Right cardiac atrium (tissue), 5 donors: ENCODE measurements at regions not wholly inside any gene's neighbourhood (a gene's known extent, or its start where the extent isn't known, plus 50 kb on each side); places are given as distances from the start of the nearest gene placed in this dataset.
A peak's percentile ranks its signal among the peaks of the same experiment; 100 is the strongest.

Experiments
- ATAC-seq, 2 donors: fragments of 200-7000 bp; cut with Tn5 transposase; one replicate each; pipeline versions ENCODE4 v1.8.0 to v1.9.1; 2020; ENCODE audit warnings: moderate library complexity in 2 of 2, mild to moderate bottlenecking in 1 of 2
- DNase-seq, 3 donors: peaks; one replicate each; pipeline ENCODE4 v3.0.0-alpha.2; 2020
- H3K27ac ChIP-seq: one replicate; pipeline ENCODE4 v1.5.1; 2013; ENCODE audit warnings: mild to moderate bottlenecking, low read length, control low read depth, moderate library complexity
- H3K27me3 ChIP-seq: one replicate; pipeline ENCODE4 v1.6.1; 2013; ENCODE audit not compliant: control insufficient read depth, insufficient read depth
- H3K4me1 ChIP-seq: one replicate; pipeline ENCODE4 v1.6.1; 2013; ENCODE audit warnings: low read length; ENCODE audit not compliant: control insufficient read depth, insufficient read depth
- H3K4me3 ChIP-seq: one replicate; pipeline ENCODE4 v1.5.1; 2013; ENCODE audit warnings: low read length, control low read depth
- H3K9me3 ChIP-seq: one replicate; pipeline ENCODE4 v1.6.1; 2013; ENCODE audit warnings: low read length; ENCODE audit not compliant: control insufficient read depth
- WGBS: extraction: QIAGEN DNeasy Blood & Tissue Kit; methylation state at CpG from one replicate; pipeline ENCODE4 v1.1.7; 2013; 5-methylcytosine and 5-hydroxymethylcytosine counted together
- intact Hi-C, 4 donors: fragments of 100-400 bp; cut with DNase I; formaldehyde crosslinking; loops; one replicate each; pipeline versions ENCODE4 v1.11.0 to v1.14.0; 2022 to 2023
- donor health status: healthy with polysubstance abuse.
- donor health status: DM: no; HTN: yes; CAD: no.
- donor health status: DM: no; HTN: no; CAD: no.
- donor health status: DM: no; HTN: yes; CAD: no; lungs with severe emphysema.
- donor health status: DM: yes; HTN: yes; CAD: no.

GRCh38 chr10:28060031-28060607 is 61.2 kb upstream of the ODAD2 start:
- intact Hi-C loops: no loop called here
- no peak overlapping the region for H3K27ac ChIP-seq
- H3K4me3 ChIP-seq: no peak overlapping the region
- DNase-seq: no peak
- H3K9me3 ChIP-seq: no peaks in the 10 kb centered on the region
- no peak for ATAC-seq
- peaks cover 1% of the 10 kb centered on the region for H3K4me1 ChIP-seq
- H3K27me3 ChIP-seq: no peaks in the 10 kb centered on the region
- WGBS: 78% methylated on average over 5 of the region's 5 CpGs

GRCh38 chr10:28058746-28059145 is 59.9 kb upstream of the ODAD2 start:
- no peaks in the 10 kb centered on the region for H3K27me3 ChIP-seq
- H3K4me1 ChIP-seq: peaks cover 1% of the 10 kb centered on the region
- ATAC-seq: no peak
- DNase-seq: no peak
- intact Hi-C loops: no loop called here
- H3K9me3 ChIP-seq: no peaks in the 10 kb centered on the region
- 94% methylated on average over 7 of the region's 7 CpGs for WGBS
- no peak overlapping the region for H3K4me3 ChIP-seq
- H3K27ac ChIP-seq: no peak overlapping the region

GRCh38 chr10:28054228-28054860 is 55.5 kb upstream of the ODAD2 start:
- no peaks in the 10 kb centered on the region for H3K27me3 ChIP-seq
- no peak overlapping the region for H3K27ac ChIP-seq
- no peak overlapping the region for H3K4me3 ChIP-seq
- DNase-seq (peak in 1 of 3 donors; percentile 37), ATAC-seq (no peak)
- no peaks in the 10 kb centered on the region for H3K9me3 ChIP-seq
- no peaks in the 10 kb centered on the region for H3K4me1 ChIP-seq
- intact Hi-C loops: no loop called here
- WGBS: 93% methylated on average over 5 of the region's 5 CpGs

GRCh38 chr10:28049286-28049685 is 50.4 kb upstream of the ODAD2 start:
- Histone ChIP-seq H3K4me3 (no peak overlapping the region), H3K27ac (no peak overlapping the region), H3K27me3 (no peaks in the 10 kb centered on the region), H3K9me3 (no peaks in the 10 kb centered on the region), H3K4me1 (no peaks in the 10 kb centered on the region)
- intact Hi-C loops: no loop called here
- ATAC-seq (no peak), DNase-seq (no peak)
- WGBS: 79% methylated on average over 2 of the region's 2 CpGs
